GM21515 (cell line): ENCODE measurements at regions not wholly inside any gene's neighbourhood (a gene's known extent, or its start where the extent isn't known, plus 50 kb on each side); places are given as distances from the start of the nearest gene placed in this dataset.

Experiments
- ATAC-seq: cut with Tn5 transposase; IDR thresholded peaks from one replicate; pipeline ENCODE4 v1.9.1; 2021; ENCODE audit not compliant: unreplicated experiment

- ATAC-seq = no peak
Measured at GRCh38 chr1:34476371-34476770, 278.5 kb upstream of the GJB5 start.

DNA sequence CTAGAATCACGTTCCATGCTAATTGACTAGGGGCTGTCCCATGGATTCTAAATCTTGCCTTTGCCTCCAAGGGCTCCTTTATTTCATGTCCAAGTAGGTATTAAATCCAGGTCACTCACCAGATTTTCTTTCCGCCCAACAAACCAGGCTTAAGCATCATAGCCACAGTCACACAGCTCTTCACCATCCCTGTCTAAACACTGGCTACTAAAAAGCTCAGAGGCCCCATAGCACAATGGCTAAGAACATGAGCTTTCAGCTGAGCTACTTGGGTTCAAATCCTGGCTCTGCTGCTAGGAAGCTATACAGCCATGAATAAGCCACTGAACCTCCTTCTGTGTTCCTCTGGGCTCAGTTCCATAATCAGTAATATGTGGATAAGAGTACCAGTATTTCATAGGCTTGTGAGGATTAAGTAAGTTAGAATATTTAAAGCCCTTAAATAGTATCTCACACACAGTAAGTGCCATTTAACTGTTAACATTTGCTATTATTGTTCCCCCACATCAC lies 277.2 kb upstream of the GJB5 start:
- no peak for ATAC-seq

GRCh38 chr1:34478515-34479076 lies 276.3 kb upstream of the GJB5 start:
- ATAC-seq = no peak

DNA sequence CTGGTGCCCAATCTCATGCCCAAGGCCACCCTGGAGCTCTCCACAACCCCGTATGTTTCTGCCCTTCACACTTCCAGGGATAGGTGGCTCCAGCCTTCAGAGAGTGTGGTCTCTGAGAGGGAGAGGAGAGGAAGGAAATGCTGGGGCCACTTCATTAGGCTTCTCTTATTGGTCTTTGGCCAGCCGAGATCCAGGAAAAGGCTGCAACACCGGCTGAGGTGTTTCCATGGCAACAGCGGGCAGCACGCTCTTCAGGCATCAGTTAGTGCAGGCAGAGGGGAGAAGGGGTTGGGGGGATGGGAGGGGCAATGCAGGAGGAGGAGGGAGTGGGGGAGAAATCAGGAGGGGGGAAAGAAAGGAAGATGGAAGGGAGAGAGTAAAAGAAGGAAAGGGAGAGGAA lies 275.1 kb upstream of the GJB5 start:
- no peak for ATAC-seq

GRCh38 chr1:34488080-34488708 lies 266.7 kb upstream of the GJB5 start:
- ATAC-seq = no peak

DNA sequence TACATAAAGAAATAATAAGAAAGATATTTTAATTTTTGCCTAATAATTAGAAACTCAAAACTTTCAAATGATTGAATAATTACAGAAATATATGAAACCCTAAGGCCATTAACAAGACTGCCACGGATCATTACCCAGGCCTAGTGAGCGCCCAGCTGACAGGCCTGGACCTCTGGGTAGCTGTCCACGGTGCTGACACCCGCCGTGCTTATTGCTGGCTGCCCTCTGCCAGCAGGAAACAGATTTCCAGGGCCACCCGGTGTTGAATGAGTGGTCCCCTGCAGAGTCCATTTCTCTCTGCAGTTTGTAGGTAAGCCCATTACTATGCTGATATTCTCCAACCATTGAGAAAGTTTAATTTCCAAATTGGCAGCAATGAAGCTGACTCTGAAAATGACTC lies 254.4 kb upstream of the GJB5 start:
- ATAC-seq = no peak

DNA sequence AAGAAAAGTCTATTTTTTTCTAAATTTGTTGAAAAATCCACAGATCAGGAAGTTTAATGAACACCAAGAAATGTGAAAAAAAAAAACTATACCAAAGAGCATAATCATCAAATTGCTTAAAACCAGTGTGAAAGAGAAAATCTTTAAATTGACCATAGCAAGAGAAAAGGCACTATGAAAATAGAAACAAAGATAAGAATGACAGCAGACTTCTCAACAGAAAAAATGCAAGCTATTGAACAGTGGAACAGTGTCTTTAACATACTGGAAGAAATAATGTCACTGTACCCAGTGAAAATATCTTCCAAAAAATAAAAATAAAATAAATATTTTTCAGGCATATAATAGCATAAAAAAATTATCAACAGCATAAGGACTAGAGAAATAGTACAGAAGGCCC lies 243.0 kb upstream of the GJB5 start:
- no peak for ATAC-seq

DNA sequence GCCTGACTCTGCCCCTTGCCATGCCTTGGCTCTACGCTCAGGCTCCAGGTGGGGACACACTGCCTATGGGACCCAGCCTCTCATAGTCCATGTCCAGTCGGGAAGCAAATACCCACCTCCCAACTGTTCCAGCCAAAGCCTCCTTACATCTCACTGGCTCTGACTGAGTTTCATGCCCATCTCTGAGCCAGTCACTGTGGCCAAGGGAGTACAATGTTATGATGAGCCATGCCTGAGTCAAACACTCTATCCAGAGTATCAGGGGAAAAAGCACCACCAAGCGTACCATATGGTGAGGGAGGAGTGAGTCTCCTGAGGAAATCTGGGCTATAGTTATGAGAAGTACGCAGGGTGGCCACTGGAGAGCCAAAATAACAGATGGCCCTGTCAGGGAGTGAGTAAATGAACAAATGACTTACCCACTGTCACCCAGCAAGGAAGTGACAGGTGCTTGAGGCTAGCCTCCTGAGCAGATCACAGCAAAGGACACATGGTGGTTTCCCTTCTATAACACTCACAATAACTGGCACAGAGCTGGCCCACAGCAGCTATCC lies 236.6 kb upstream of the GJB5 start:
- no peak for ATAC-seq

- ATAC-seq = no peak
Measured at GRCh38 chr1:34520111-34520510, 234.7 kb upstream of the GJB5 start.

DNA sequence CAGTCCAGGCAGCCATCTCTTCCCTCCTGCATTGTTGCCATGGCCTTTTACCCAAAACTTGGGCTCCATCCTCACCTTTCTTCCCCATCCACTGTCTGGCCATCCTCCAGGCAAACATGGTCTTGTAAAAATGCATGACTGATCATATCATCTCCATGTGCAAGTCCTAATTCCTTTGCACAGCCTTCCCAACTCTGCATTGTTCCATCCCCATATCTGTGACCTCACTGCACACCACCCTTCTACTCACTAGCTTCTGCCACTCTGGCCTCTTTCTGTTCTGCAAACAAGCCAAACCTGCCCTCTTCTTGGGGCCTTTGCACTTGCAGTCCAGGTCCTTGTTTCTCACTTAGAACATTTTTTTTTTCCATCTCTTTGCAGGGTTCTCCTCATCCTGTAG lies 230.1 kb upstream of the GJB5 start:
- no peak for ATAC-seq

DNA sequence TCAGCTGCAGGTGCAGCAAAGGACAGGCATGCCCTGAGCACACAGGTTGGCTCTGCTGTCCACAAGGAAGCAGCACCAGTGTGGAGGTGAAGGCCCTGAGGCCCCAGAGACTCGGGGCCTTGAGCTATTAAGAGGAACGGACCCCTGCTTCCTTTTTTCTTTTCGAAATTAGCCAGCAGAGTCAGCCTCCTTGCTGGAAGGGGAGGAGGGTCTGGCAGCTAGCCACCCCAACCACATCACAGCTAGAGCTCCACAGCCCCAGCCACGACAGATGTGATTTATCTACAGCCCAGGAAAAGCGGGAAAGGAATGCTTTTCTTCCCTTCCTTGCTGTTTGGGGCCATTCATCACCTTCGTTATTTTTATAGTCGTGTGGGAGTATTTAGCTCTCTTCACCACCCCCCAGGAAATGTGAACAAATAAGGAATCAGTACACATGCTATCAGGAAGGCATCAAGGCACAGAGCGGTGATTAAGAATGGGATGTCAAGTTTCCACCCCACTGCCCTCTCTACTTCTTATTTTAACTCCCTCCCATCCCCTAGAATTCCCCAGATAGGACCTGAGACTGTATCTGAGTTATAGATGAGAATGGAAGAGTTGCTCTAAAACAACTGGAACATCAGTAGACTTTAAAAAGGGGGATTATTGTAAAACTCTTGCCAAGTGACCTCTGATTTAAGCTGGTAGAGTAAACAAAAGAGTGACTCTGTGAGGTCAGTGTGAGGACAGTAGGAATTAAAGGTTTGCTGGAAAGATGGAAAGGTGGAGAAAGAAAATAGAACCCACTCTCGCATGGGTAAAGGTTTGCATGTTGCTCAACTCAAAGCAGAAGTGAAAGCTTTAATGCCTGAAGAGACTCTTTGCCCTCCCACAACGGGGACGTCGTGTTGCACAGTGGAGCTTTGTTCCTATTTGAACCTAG lies 224.7 kb upstream of the GJB5 start:
- ATAC-seq = peak; percentile 63

GRCh38 chr1:34532113-34532512 lies 222.7 kb upstream of the GJB5 start:
- ATAC-seq = no peak

DNA sequence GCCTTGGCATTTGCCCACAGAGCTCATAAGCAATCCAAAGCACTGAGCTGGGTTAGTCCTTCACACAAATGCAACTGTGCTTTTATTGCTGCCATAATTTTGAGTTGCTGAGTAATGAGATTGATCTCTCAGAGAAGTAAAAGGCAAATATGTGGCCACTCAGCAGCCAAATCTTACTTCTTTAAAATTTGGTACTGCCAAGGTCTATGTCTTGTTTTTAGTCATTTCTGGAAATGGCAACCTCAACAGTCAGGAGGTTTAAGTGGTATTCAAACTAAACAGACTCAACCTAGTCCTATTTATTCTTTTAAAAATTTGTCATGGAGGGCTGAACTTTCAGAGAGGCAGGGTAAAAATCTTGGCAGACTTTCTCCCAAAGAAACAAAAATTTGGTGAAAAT lies 216.4 kb upstream of the GJB5 start:
- ATAC-seq = no peak

DNA sequence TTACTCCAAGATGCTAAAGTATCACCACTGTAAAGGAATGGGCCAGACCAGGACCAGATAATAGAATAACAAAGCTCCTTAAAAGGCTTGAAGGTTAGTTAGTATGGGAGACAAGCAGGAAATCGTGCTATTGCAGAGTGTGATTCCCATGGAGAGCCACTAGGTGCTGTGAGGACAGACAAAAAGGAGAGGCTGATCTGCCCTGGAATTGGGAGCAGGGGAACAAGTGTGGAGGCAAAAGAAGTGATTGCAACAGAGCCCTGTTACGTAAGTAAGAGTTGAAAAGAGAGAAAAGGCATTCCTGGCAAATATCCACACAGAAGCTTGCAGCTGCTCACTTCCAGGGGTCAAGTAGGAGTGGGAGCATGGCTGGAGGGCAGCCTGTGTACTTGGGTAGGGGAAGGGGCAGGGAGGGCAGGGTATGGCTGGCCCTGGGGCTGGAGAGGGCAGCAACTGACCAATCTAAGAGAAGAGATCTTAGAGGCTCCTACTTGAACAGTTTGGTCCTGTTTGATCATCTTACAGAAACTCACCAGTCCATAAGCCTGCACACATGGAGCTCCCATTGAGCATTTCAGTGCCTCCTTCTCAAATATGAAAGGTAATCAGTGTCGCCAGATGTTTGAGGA lies 207.7 kb upstream of the GJB5 start:
- no peak for ATAC-seq

- ATAC-seq = no peak
Measured at GRCh38 chr1:34549199-34549598, 205.6 kb upstream of the GJB5 start.

GRCh38 chr1:34578306-34578705 lies 176.5 kb upstream of the GJB5 start:
- no peak for ATAC-seq

- no peak for ATAC-seq
Measured at GRCh38 chr1:34582356-34582755, 172.5 kb upstream of the GJB5 start.

GRCh38 chr1:34587761-34588160 lies 167.1 kb upstream of the GJB5 start:
- no peak for ATAC-seq

- ATAC-seq = no peak
Measured at GRCh38 chr1:34590211-34590623, 164.6 kb upstream of the GJB5 start.

DNA sequence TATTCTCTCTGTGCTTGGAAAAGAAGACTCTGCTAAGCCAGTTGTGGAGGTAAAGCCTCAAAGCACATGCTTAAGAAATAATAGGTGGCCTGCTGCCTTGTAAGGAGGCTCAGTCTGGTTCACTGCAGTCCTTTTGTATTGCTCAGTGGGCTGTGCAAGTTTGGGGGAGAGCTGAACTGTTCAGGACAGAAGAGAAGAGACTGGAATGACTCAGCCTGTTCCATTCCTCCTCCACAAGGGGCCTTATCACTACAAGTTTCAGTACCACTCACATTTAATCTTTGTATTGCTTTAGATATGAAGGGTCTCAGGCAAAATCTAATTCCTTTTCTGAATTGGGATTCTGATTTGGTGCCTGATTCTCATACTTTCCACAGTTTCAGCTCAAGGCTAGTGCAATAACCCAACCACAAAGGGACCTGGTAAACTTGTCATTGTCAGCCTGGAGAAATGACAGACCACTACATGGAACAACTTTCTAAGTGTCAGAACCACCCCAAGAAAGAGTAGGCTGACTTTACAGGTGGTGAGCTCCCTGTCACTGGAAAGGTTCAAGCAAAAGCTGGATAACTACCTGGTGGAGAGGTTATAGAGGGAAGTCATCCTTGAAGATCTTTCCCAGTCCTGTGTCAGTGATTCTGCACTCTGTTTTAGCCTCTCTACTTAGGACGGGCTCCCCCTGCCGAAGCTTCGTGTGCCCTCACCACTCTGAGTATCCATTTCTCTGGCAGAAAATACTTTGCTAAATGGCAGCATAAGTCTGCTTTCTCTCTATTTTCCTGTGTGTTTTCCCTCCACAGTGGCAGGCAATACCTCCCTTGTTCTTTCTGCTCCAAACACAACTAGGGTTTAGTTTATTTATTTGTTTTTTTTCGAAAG lies 162.9 kb upstream of the GJB5 start:
- no peak for ATAC-seq
